NCI-H2107 treated with DMSO at 0.1 percent for 48 hours (cell line): ENCODE measurements at regions not wholly inside any gene's neighbourhood (a gene's known extent, or its start where the extent isn't known, plus 50 kb on each side); places are given as distances from the start of the nearest gene placed in this dataset.
A peak's percentile ranks its signal among the peaks of the same experiment; 100 is the strongest.
"Not testable (repeated sequence)": the region's sequence is repeated elsewhere in the genome, so short reads cannot be mapped to it uniquely, and the experiment has no call there.

Source experiments
- DNase-seq: peaks from one replicate; lab custom pipeline; 2025; ENCODE audit not compliant: unreplicated experiment; lab: John Stamatoyannopoulos, UW

GRCh38 chr18:57887543-57888383 is 84.6 kb upstream of the ATP8B1 start:
- DNase-seq: no peak

- DNase-seq: peak; percentile 7
Measured at GRCh38 chr18:57885931-57886330, 82.8 kb upstream of the ATP8B1 start.

GRCh38 chr18:57882465-57882864 is 79.3 kb upstream of the ATP8B1 start:
- DNase-seq: no peak

GRCh38 chr18:57881818-57882413 is 78.8 kb upstream of the ATP8B1 start:
- DNase-seq: peak; percentile 88

GRCh38 chr18:57879924-57880323 is 76.8 kb upstream of the ATP8B1 start:
- DNase-seq: not testable (repeated sequence)

GRCh38 chr18:57869221-57869620 is 66.1 kb upstream of the ATP8B1 start:
- DNase-seq: no peak

- DNase-seq: no peak
Measured at GRCh38 chr18:57866355-57866754, 63.2 kb upstream of the ATP8B1 start.

- no peak for DNase-seq
Measured at GRCh38 chr18:57864615-57865121, 61.6 kb upstream of the ATP8B1 start.

- no peak for DNase-seq
Measured at GRCh38 chr18:57863706-57864105, 60.6 kb upstream of the ATP8B1 start.

GRCh38 chr18:57859314-57859713 is 56.2 kb upstream of the ATP8B1 start:
- DNase-seq: no peak

- DNase-seq: peak; percentile 91
Measured at GRCh38 chr18:57856557-57857280, 53.6 kb upstream of the ATP8B1 start.

GRCh38 chr18:57856128-57856527 is 53.0 kb upstream of the ATP8B1 start:
- no peak for DNase-seq

- DNase-seq: no peak
Measured at GRCh38 chr18:57855551-57855950, 52.4 kb upstream of the ATP8B1 start.

GRCh38 chr18:57854726-57855125 is 51.6 kb upstream of the ATP8B1 start:
- no peak for DNase-seq

GRCh38 chr18:57853864-57854263 is 50.7 kb upstream of the ATP8B1 start:
- no peak for DNase-seq

GRCh38 chr18:57853133-57853532 is 50.0 kb upstream of the ATP8B1 start:
- DNase-seq: no peak
